ENCODE measurements at regions not wholly inside any gene's neighbourhood (a gene's known extent, or its start where the extent isn't known, plus 50 kb on each side); places are given as distances from the start of the nearest gene placed in this dataset.

DNA sequence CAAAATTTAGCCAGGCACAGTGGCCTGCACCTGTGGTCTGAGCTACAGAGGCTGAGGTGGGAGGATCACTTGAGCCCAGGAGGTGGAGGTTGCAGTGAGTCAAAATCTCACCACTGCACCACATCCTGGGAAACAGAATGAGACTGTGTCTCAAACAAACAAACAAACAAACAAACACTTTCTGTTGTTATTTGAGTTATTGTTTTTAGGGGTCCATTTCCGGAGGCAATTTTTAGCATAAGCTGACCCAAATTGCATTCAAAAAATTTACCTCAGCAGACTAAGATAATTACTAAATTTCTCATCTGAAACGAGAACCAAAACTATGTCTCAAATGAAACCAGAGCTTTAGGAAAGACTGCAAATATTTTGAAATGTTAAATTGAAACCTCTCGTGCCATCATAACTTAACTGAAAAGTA is 1485.1 kb downstream of the EFNA5 start:
- TF ChIP-seq, protein P1, sequence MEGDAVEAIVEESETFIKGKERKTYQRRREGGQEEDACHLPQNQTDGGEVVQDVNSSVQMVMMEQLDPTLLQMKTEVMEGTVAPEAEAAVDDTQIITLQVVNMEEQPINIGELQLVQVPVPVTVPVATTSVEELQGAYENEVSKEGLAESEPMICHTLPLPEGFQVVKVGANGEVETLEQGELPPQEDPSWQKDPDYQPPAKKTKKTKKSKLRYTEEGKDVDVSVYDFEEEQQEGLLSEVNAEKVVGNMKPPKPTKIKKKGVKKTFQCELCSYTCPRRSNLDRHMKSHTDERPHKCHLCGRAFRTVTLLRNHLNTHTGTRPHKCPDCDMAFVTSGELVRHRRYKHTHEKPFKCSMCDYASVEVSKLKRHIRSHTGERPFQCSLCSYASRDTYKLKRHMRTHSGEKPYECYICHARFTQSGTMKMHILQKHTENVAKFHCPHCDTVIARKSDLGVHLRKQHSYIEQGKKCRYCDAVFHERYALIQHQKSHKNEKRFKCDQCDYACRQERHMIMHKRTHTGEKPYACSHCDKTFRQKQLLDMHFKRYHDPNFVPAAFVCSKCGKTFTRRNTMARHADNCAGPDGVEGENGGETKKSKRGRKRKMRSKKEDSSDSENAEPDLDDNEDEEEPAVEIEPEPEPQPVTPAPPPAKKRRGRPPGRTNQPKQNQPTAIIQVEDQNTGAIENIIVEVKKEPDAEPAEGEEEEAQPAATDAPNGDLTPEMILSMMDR (IDR thresholded peaks at IDR 0.05 in 4 of 5, conservative IDR thresholded peaks at IDR 0.05 in 1 of 5), result no peak
- no peak for TF ChIP-seq POLR2A (IDR thresholded peaks at IDR 0.05)
